GM23248 (cell line): ENCODE measurements at regions not wholly inside any gene's neighbourhood (a gene's known extent, or its start where the extent isn't known, plus 50 kb on each side); places are given as distances from the start of the nearest gene placed in this dataset.

Source experiments
- DNase-seq: peaks from one replicate; pipeline ENCODE4 v3.0.0-alpha.2; 2015
- H2AFZ ChIP-seq: fragments of 200-600 bp; sonication (generic); 2 replicates; pipeline ENCODE4 v1.6.1; 2016; ENCODE audit warnings: antibody characterized with exemption
- H3F3A ChIP-seq: fragments of 200-600 bp; sonication (generic); 2 replicates; pipeline ENCODE4 v1.6.1; 2016; ENCODE audit warnings: mild to moderate bottlenecking, antibody characterized with exemption, mixed run types; ENCODE audit not compliant: insufficient read depth
- H3K27ac ChIP-seq: fragments of 200-600 bp; sonication (generic); 2 replicates; pipeline ENCODE4 v1.5.1; 2016; ENCODE audit warnings: mild to moderate bottlenecking
- H3K27me3 ChIP-seq: fragments of 200-600 bp; sonication (generic); replicated peaks from 2 replicates; pipeline ENCODE4 v1.6.1; 2016; ENCODE audit warnings: mild to moderate bottlenecking; ENCODE audit not compliant: insufficient read depth
- H3K36me3 ChIP-seq: fragments of 200-600 bp; sonication (generic); 2 replicates; pipeline ENCODE4 v1.6.1; 2016; ENCODE audit warnings: low read depth, mild to moderate bottlenecking
- H3K4me1 ChIP-seq: fragments of 200-600 bp; sonication (generic); 2 replicates; pipeline ENCODE4 v1.6.1; 2016; ENCODE audit warnings: mild to moderate bottlenecking; ENCODE audit not compliant: insufficient read depth
- H3K4me2 ChIP-seq: fragments of 200-600 bp; sonication (generic); one replicate; pipeline ENCODE4 v1.6.1; 2016; ENCODE audit warnings: mild to moderate bottlenecking; ENCODE audit not compliant: unreplicated experiment
- H3K4me3 ChIP-seq: fragments of 200-600 bp; sonication (generic); 2 replicates; pipeline ENCODE4 v1.5.1; 2016; ENCODE audit warnings: mild to moderate bottlenecking
- H3K79me2 ChIP-seq: fragments of 200-600 bp; sonication (generic); 2 replicates; pipeline ENCODE4 v1.6.1; 2016; ENCODE audit warnings: mild to moderate bottlenecking; ENCODE audit not compliant: insufficient read depth
- H3K9ac ChIP-seq: fragments of 200-600 bp; sonication (generic); 2 replicates; pipeline ENCODE4 v1.6.1; 2016; ENCODE audit warnings: mild to moderate bottlenecking
- H3K9me2 ChIP-seq: fragments of 200-600 bp; sonication (generic); 2 replicates; pipeline ENCODE4 v1.6.1; 2016; ENCODE audit warnings: mixed run types, mild to moderate bottlenecking, moderate library complexity; ENCODE audit not compliant: insufficient read depth
- H3K9me3 ChIP-seq: fragments of 200-600 bp; sonication (generic); one replicate; pipeline ENCODE4 v1.6.1; 2017; ENCODE audit warnings: low read depth
- H4K20me1 ChIP-seq: fragments of 200-600 bp; sonication (generic); 2 replicates; pipeline ENCODE4 v1.6.0; 2016; ENCODE audit not compliant: insufficient read depth
- EZH2 ChIP-seq: fragments of 200-600 bp; sonication (generic); IDR thresholded peaks from 2 replicates; pipeline ENCODE4 v1.6.1; 2018; ENCODE audit warnings: antibody characterized with exemption, mild to moderate bottlenecking; ENCODE audit not compliant: insufficient read depth, poor library complexity, severe bottlenecking
- EZH2phosphoT487 ChIP-seq: fragments of 200-600 bp; sonication (generic); IDR thresholded peaks from 2 replicates; pipeline ENCODE4 v1.6.1; 2018; ENCODE audit warnings: antibody characterized with exemption, moderate library complexity, mild to moderate bottlenecking, low read depth; ENCODE audit not compliant: insufficient read depth
- WGBS, 2 experiments: methylation state at CpG; one replicate each; pipeline ENCODE4 v1.1.6; 2015 to 2017; ENCODE audit warnings: low lambda C conversion rate in 2 of 2, low coverage in 1 of 2; ENCODE audit errors: missing lambda C conversion rate in 2 of 2; 5-methylcytosine and 5-hydroxymethylcytosine counted together
- in situ Hi-C: fragments of 300-500 bp; cut with MboI; formaldehyde crosslinking; loops from 2 replicates; pipeline ENCODE4 v1.15.0; 2020

- no peak overlapping the region for H2AFZ ChIP-seq
- WGBS, 2 experiments: 96 to 98% methylated on average over 4 of the region's 4 CpGs
- H3K9me3 ChIP-seq: no peaks in the 10 kb centered on the region
- H3K27me3 ChIP-seq: no peaks in the 10 kb centered on the region
- H3K4me2 ChIP-seq: no peak overlapping the region
- H3K9ac ChIP-seq: no peak overlapping the region
- no peak overlapping the region for H3K4me3 ChIP-seq
- H3K36me3 ChIP-seq: no peaks in the 10 kb centered on the region
- H3K27ac ChIP-seq: no peak overlapping the region
- no peak for DNase-seq
- TF ChIP-seq EZH2 (no peak), EZH2phosphoT487 (no peak)
- H4K20me1 ChIP-seq: no peaks in the 10 kb centered on the region
- H3K9me2 ChIP-seq: no peaks in the 10 kb centered on the region
- H3K4me1 ChIP-seq: peaks cover 26% of the 10 kb centered on the region
- peaks cover 23% of the 10 kb centered on the region for H3F3A ChIP-seq
- H3K79me2 ChIP-seq: no peaks in the 10 kb centered on the region
- in situ Hi-C loops: no loop called here
Observed at GRCh38 chr1:178643349-178643748, 81.7 kb upstream of the RALGPS2 start.

DNA sequence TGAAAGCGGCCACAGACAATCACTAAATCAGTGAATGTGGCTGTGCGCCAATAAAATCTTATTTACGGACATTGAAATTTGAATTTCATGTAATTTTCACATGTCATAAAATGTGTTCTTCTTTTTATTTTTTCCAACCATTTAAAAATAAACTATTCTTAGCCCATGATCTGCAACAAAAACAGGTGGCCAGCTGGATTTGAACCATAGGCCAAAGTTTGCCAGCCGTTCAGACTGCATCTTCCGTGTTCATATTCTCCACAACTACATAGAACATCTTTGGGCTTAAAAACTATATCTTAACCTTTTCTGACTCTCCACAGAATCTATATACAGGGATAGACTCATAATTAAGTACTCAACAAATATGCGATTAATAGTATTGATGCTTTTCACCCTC, 81.2 kb upstream of the RALGPS2 start:
- no peak overlapping the region for H3K27ac ChIP-seq
- in situ Hi-C loops: no loop called here
- TF ChIP-seq EZH2 (no peak), EZH2phosphoT487 (no peak)
- H3F3A ChIP-seq: peaks cover 23% of the 10 kb centered on the region
- no peak overlapping the region for H2AFZ ChIP-seq
- no peaks in the 10 kb centered on the region for H4K20me1 ChIP-seq
- H3K9me3 ChIP-seq: no peaks in the 10 kb centered on the region
- 98 to 99% methylated on average over 6 of the region's 6 CpGs for whole genome bisulfite sequencing, 2 experiments
- H3K27me3 ChIP-seq: no peaks in the 10 kb centered on the region
- H3K9ac ChIP-seq: no peak overlapping the region
- H3K36me3 ChIP-seq: no peaks in the 10 kb centered on the region
- no peak overlapping the region for H3K4me3 ChIP-seq
- H3K9me2 ChIP-seq: no peaks in the 10 kb centered on the region
- no peaks in the 10 kb centered on the region for H3K79me2 ChIP-seq
- no peak overlapping the region for H3K4me2 ChIP-seq
- DNase-seq: no peak
- H3K4me1 ChIP-seq: peaks cover 26% of the 10 kb centered on the region

- Histone ChIP-seq H3K9me3 (no peaks in the 10 kb centered on the region), H3K4me1 (peaks cover 26% of the 10 kb centered on the region), H3K36me3 (no peaks in the 10 kb centered on the region), H3K27ac (no peak overlapping the region), H3F3A (peaks cover 19% of the 10 kb centered on the region), H4K20me1 (no peaks in the 10 kb centered on the region), H3K9me2 (no peaks in the 10 kb centered on the region), H2AFZ (no peak overlapping the region), H3K79me2 (no peaks in the 10 kb centered on the region), H3K9ac (no peak overlapping the region), H3K4me3 (no peak overlapping the region), H3K4me2 (peak overlapping the region; percentile 39), H3K27me3 (no peaks in the 10 kb centered on the region)
- in situ Hi-C loops: no loop called here
- 41 to 47% methylated on average over 4 of the region's 4 CpGs for WGBS, 2 experiments
- TF ChIP-seq EZH2phosphoT487: no peak
- no peak for TF ChIP-seq EZH2
- no peak for DNase-seq
Observed at GRCh38 chr1:178644308-178645120, 80.5 kb upstream of the RALGPS2 start.

GRCh38 chr1:178645157-178645807, 79.8 kb upstream of the RALGPS2 start:
- Histone ChIP-seq H3K27me3 (no peaks in the 10 kb centered on the region), H2AFZ (no peak overlapping the region), H3K79me2 (no peaks in the 10 kb centered on the region), H3K9me3 (no peaks in the 10 kb centered on the region), H3K27ac (peak overlapping the region; percentile 67), H3K36me3 (no peaks in the 10 kb centered on the region), H3K4me2 (peak overlapping the region; percentile 39), H3K9ac (0 out of 2 replicates have a peak overlapping the region, but pooled peaks have one; percentile 1), H4K20me1 (no peaks in the 10 kb centered on the region), H3K4me3 (no peak overlapping the region), H3K4me1 (peaks cover 26% of the 10 kb centered on the region), H3F3A (peaks cover 20% of the 10 kb centered on the region), H3K9me2 (no peaks in the 10 kb centered on the region)
- WGBS, 2 experiments: 69 to 73% methylated on average over 5 of the region's 5 CpGs
- TF ChIP-seq EZH2 (no peak), EZH2phosphoT487 (no peak)
- peak; percentile 48 for DNase-seq
- in situ Hi-C loops: no loop called here
